GM10266 (cell line): ENCODE measurements at regions not wholly inside any gene's neighbourhood (a gene's known extent, or its start where the extent isn't known, plus 50 kb on each side); places are given as distances from the start of the nearest gene placed in this dataset.
A peak's percentile ranks its signal among the peaks of the same experiment; 100 is the strongest.

Experiments
- DNase-seq: peaks from one replicate; pipeline ENCODE4 v3.0.0; 2012; ENCODE audit errors: extremely low spot score
- CTCF ChIP-seq: IDR thresholded peaks from 2 replicates; pipeline ENCODE4 v1.5.1; 2012; ENCODE audit warnings: mild to moderate bottlenecking, low read depth; ENCODE audit not compliant: control insufficient read depth, insufficient read depth; ENCODE audit errors: missing control alignments

- TF ChIP-seq CTCF: no peak
- no peak for DNase-seq
These were observed 72.6 kb upstream of the SPRY1 start for GRCh38 chr4:123323998-123324397.

- no peak for TF ChIP-seq CTCF
- peak; percentile 49 for DNase-seq
These were observed 71.3 kb upstream of the SPRY1 start for GRCh38 chr4:123325241-123325681.

- TF ChIP-seq CTCF: no peak
- no peak for DNase-seq
These were observed 69.2 kb upstream of the SPRY1 start for GRCh38 chr4:123327346-123327745.

- no peak for DNase-seq
- no peak for TF ChIP-seq CTCF
These were observed 68.7 kb upstream of the SPRY1 start for GRCh38 chr4:123327846-123328429.

GRCh38 chr4:123338715-123339114 lies 57.9 kb upstream of the SPRY1 start:
- TF ChIP-seq CTCF: no peak

GRCh38 chr4:123339507-123340380 lies 56.9 kb upstream of the SPRY1 start:
- no peak for DNase-seq
- no peak for TF ChIP-seq CTCF

More at GRCh38 chr4:123338715-123339114, 57.9 kb upstream of the SPRY1 start:
- no peak for DNase-seq

- no peak for DNase-seq
These were observed 56.3 kb upstream of the SPRY1 start for GRCh38 chr4:123340381-123340701.

More at GRCh38 chr4:123340381-123340701, 56.3 kb upstream of the SPRY1 start:
- TF ChIP-seq CTCF: no peak
